HCT116 (cell line): ENCODE measurements at regions not wholly inside any gene's neighbourhood (a gene's known extent, or its start where the extent isn't known, plus 50 kb on each side); places are given as distances from the start of the nearest gene placed in this dataset.

Experiments used
- ATAC-seq: fragments of 200-7000 bp; cut with Tn5 transposase; 2 replicates; pipeline ENCODE4 v1.9.1; 2020; ENCODE audit warnings: mild to moderate bottlenecking, moderate library complexity
- BruUV-seq: library from RNA; stranded (reverse); fragments of 400-500 nt; replicated peaks from 2 replicates; lab custom pipeline; 2021; lab: Mats Ljungman, UMichigan
- CTCF ChIA-PET: fragments of 300-600 bp; sonication (Branson Sonifier 250); formaldehyde crosslinking; loops from one replicate; lab custom pipeline; 2021; ENCODE audit warnings: antibody characterized with exemption; lab: Charles Lee
- POLR2A ChIA-PET: fragments of 300-600, 350-600 bp; sonication (Branson Sonifier 250); formaldehyde crosslinking; loops from one replicate; lab custom pipeline; 2021; ENCODE audit warnings: antibody characterized with exemption; lab: Charles Lee
- RAD21 ChIA-PET, 2 experiments: fragments of 300-600 bp; sonication (Branson Sonifier 250); formaldehyde crosslinking; loops; one replicate each; lab custom pipeline; 2023; ENCODE audit warnings: low total read pairs in 2 of 2; ENCODE audit not compliant: uncharacterized antibody in 2 of 2, unreplicated experiment in 2 of 2, low non-redundant PET in 1 of 2; lab: Charles Lee
- DNase-seq: peaks from one replicate; pipeline ENCODE4 v3.0.0-alpha.2; 2010; ENCODE audit warnings: low read depth, low spot score
- H2AFZ ChIP-seq: fragments of 200-600 bp; shearing (Covaris generic), sonication (generic); 2 replicates; pipeline ENCODE4 v1.6.1; 2017; ENCODE audit warnings: low read depth, mixed run types, mixed read lengths, antibody characterized with exemption, low read length; ENCODE audit not compliant: poor library complexity, severe bottlenecking
- H3K27ac ChIP-seq: 2 replicates; pipeline ENCODE4 v1.5.1; 2012; ENCODE audit warnings: low read depth, low read length
- H3K27me3 ChIP-seq: fragments of 200-600 bp; sonication (generic); 2 replicates; pipeline ENCODE4 v1.6.1; 2016; ENCODE audit warnings: mixed run types, low read length, mixed read lengths; ENCODE audit not compliant: insufficient read depth
- H3K36me3 ChIP-seq, 2 experiments: fragments of 200-500 bp in 1 of 2; fragments of 200-600 bp in 1 of 2; sonication (Bioruptor generic) in 1 of 2; sonication (generic) in 1 of 2; 2 replicates each; pipeline versions ENCODE4 v1.5.1 to v1.6.1; 2014 to 2016; ENCODE audit warnings: low read length in 2 of 2, inconsistent platforms in 1 of 2, mixed read lengths in 1 of 2, mixed run types in 1 of 2; ENCODE audit not compliant: insufficient read depth in 2 of 2, control insufficient read depth in 1 of 2
- H3K4me1 ChIP-seq, 2 experiments: fragments of 200-600 bp in 1 of 2; sonication (generic) in 1 of 2; 2 replicates each; pipeline versions ENCODE4 v1.5.1 to v1.6.1; 2012 to 2017; ENCODE audit warnings: low read length in 2 of 2, inconsistent platforms in 1 of 2, mild to moderate bottlenecking in 1 of 2, mixed read lengths in 1 of 2, mixed run types in 1 of 2, moderate library complexity in 1 of 2; ENCODE audit not compliant: insufficient read depth in 2 of 2, control insufficient read depth in 1 of 2
- H3K4me2 ChIP-seq: fragments of 200-600 bp; sonication (generic); 2 replicates; pipeline ENCODE4 v1.6.1; 2017; ENCODE audit warnings: mixed run types, low read length, mixed read lengths
- H3K4me3 ChIP-seq, 2 experiments: fragments of 200-600 bp in 1 of 2; sonication (generic) in 1 of 2; replicated peaks in 1 of 2; 2 replicates each; pipeline ENCODE4 v1.5.1; 2011 to 2016; ENCODE audit warnings: low read length in 2 of 2, control low read depth in 1 of 2, low read depth in 1 of 2, mild to moderate bottlenecking in 1 of 2, mixed read lengths in 1 of 2, mixed run types in 1 of 2
- H3K79me2 ChIP-seq: fragments of 200-600 bp; sonication (generic); 2 replicates; pipeline ENCODE4 v1.6.1; 2017; ENCODE audit warnings: mild to moderate bottlenecking, mixed run types, low read length, moderate library complexity, mixed read lengths; ENCODE audit not compliant: insufficient read depth
- H3K9ac ChIP-seq: fragments of 200-600 bp; sonication (generic); 2 replicates; pipeline ENCODE4 v1.6.1; 2016; ENCODE audit warnings: low read length, mixed read lengths
- H3K9me2 ChIP-seq: fragments of 200-600 bp; sonication (generic), shearing (Covaris generic); 2 replicates; pipeline ENCODE4 v1.6.1; 2017; ENCODE audit warnings: mixed run types, mild to moderate bottlenecking, moderate library complexity; ENCODE audit not compliant: insufficient read depth
- H3K9me3 ChIP-seq, 2 experiments: fragments of 200-500 bp in 1 of 2; fragments of 200-600 bp in 1 of 2; sonication (Bioruptor generic) in 1 of 2; sonication (generic) in 1 of 2; 2 replicates each; pipeline ENCODE4 v1.6.1; 2014 to 2017; ENCODE audit warnings: low read length in 2 of 2, mixed read lengths in 2 of 2, inconsistent platforms in 1 of 2, low read depth in 1 of 2, mild to moderate bottlenecking in 1 of 2, mixed run types in 1 of 2, moderate library complexity in 1 of 2; ENCODE audit not compliant: control insufficient read depth in 1 of 2, insufficient read depth in 1 of 2
- H4K20me1 ChIP-seq: fragments of 200-600 bp; sonication (generic), shearing (Covaris generic); 2 replicates; pipeline ENCODE4 v1.6.1; 2017; ENCODE audit warnings: mixed run types, mild to moderate bottlenecking, moderate library complexity; ENCODE audit not compliant: insufficient read depth
- ATF3 ChIP-seq: IDR thresholded peaks from 2 replicates; pipeline ENCODE4 v1.6.1; 2012
- CBX3 ChIP-seq: IDR thresholded peaks from 2 replicates; pipeline ENCODE4 v1.6.1; 2012; ENCODE audit warnings: low read depth
- CEBPB ChIP-seq: IDR thresholded peaks from 2 replicates; pipeline ENCODE4 v1.6.1; 2012; ENCODE audit warnings: low read depth
- EGR1 ChIP-seq: IDR thresholded peaks from 2 replicates; pipeline ENCODE4 v1.6.1; 2012; ENCODE audit warnings: low read depth
- ELF1 ChIP-seq: IDR thresholded peaks from 2 replicates; pipeline ENCODE4 v1.6.1; 2012; ENCODE audit warnings: low read depth, borderline replicate concordance
- EZH2 ChIP-seq: fragments of 200-600 bp; sonication (generic); IDR thresholded peaks from 2 replicates; pipeline ENCODE4 v1.6.1; 2017; ENCODE audit warnings: antibody characterized with exemption, mixed run types
- EZH2phosphoT487 ChIP-seq: fragments of 200-600 bp; IDR thresholded peaks from 2 replicates; pipeline ENCODE4 v1.6.1; 2018; ENCODE audit warnings: antibody characterized with exemption, borderline replicate concordance
- FOSL1 ChIP-seq: IDR thresholded peaks from 2 replicates; pipeline ENCODE4 v1.6.1; 2012; ENCODE audit warnings: low read depth
- MAX ChIP-seq: IDR thresholded peaks from 2 replicates; pipeline ENCODE4 v1.6.1; 2012
- POLR2A ChIP-seq: IDR thresholded peaks from 2 replicates; pipeline ENCODE4 v1.7.0; 2011; ENCODE audit warnings: borderline replicate concordance; ENCODE audit not compliant: insufficient read depth, insufficient read length; ENCODE audit errors: extremely low read depth
- POLR2AphosphoS5 ChIP-seq: IDR thresholded peaks from 2 replicates; pipeline ENCODE4 v1.6.1; 2011; ENCODE audit warnings: mild to moderate bottlenecking, low read depth, low read length, moderate library complexity
- REST ChIP-seq: IDR thresholded peaks from 2 replicates; pipeline ENCODE4 v1.6.1; 2012; ENCODE audit warnings: low read depth
- SP1 ChIP-seq: IDR thresholded peaks from 2 replicates; pipeline ENCODE4 v1.6.1; 2012; ENCODE audit warnings: low read depth
- SRF ChIP-seq: IDR thresholded peaks from 2 replicates; pipeline ENCODE4 v1.6.1; 2012; ENCODE audit warnings: low read depth
- TCF7L2 ChIP-seq: IDR thresholded peaks from 2 replicates; pipeline ENCODE4 v1.7.0; 2011; ENCODE audit warnings: borderline replicate concordance, inconsistent platforms; ENCODE audit not compliant: insufficient read depth, insufficient read length; ENCODE audit errors: extremely low read depth
- YY1 ChIP-seq: IDR thresholded peaks from 2 replicates; pipeline ENCODE4 v1.6.1; 2011; ENCODE audit warnings: low read length, low read depth, moderate library complexity, mild to moderate bottlenecking; ENCODE audit not compliant: insufficient replicate concordance; ENCODE audit errors: extremely low read depth
- ZBTB33 ChIP-seq: IDR thresholded peaks from 2 replicates; pipeline ENCODE4 v1.6.1; 2011; ENCODE audit warnings: mild to moderate bottlenecking, low read length, moderate library complexity; ENCODE audit not compliant: insufficient replicate concordance; ENCODE audit errors: extremely low read depth
- ZFX ChIP-seq: fragments of 450-650 bp; IDR thresholded peaks from 2 replicates; pipeline ENCODE4 v1.6.1; 2017
- ZNF274 ChIP-seq: fragments of 200-500 bp; sonication (Bioruptor generic); IDR thresholded peaks from 2 replicates; pipeline ENCODE4 v1.6.1; 2014; ENCODE audit warnings: mild to moderate bottlenecking, low read depth, low read length, inconsistent platforms
- intact Hi-C: fragments of 100-400 bp; cut with micrococcal nuclease; formaldehyde crosslinking; loops from 2 replicates; pipeline ENCODE4 v1.10.0; 2022
- TF ChIP-seq, protein P1 (sequence below), 3 experiments: fragments of 200-600 bp in 1 of 3; sonication (generic) in 1 of 3; IDR thresholded peaks in 2 of 3; conservative IDR thresholded peaks in 1 of 3; 2 replicates each; pipeline ENCODE4 v1.5.1; 2012 to 2017; ENCODE audit warnings: low read depth in 2 of 3, low read length in 2 of 3, antibody characterized with exemption in 1 of 3, borderline replicate concordance in 1 of 3, control low read depth in 1 of 3, mild to moderate bottlenecking in 1 of 3, mixed read lengths in 1 of 3, mixed run types in 1 of 3, moderate library complexity in 1 of 3; ENCODE audit not compliant: insufficient read depth in 1 of 3

GRCh38 chr3:135758961-135759360 lies 206.6 kb upstream of the PPP2R3A start:
- CTCF ChIA-PET: no interaction called here

More at GRCh38 chr3:135758961-135759360, 206.6 kb upstream of the PPP2R3A start:
- no peak for ATAC-seq
- H3K79me2 ChIP-seq: no peaks in the 10 kb centered on the region
- H3K9me2 ChIP-seq: no peaks in the 10 kb centered on the region
- no peak for DNase-seq
- H3K4me1 ChIP-seq: no peaks in the 10 kb centered on the region
- no peak overlapping the region for H3K4me2 ChIP-seq
- intact Hi-C loops: no loop called here
- POLR2A ChIA-PET: no interaction called here
- H3K9ac ChIP-seq: no peak overlapping the region
- peaks cover 27% of the 10 kb centered on the region for H3K27me3 ChIP-seq
- no peaks in the 10 kb centered on the region for H3K36me3 ChIP-seq
- H4K20me1 ChIP-seq: no peaks in the 10 kb centered on the region
- BruUV-seq: no TSS peak
- H3K27ac ChIP-seq: no peak overlapping the region
- TF ChIP-seq TCF7L2: no peak
- TF ChIP-seq ATF3: no peak
- no peak for TF ChIP-seq CBX3
- no peak for TF ChIP-seq EZH2
- no peak for TF ChIP-seq ZFX
- no peak for TF ChIP-seq REST
- no peak for TF ChIP-seq EZH2phosphoT487
- no peak for TF ChIP-seq EGR1
- TF ChIP-seq SP1: no peak
- no peak for TF ChIP-seq POLR2A
- no peak for TF ChIP-seq ZBTB33
- no peak for TF ChIP-seq MAX
- TF ChIP-seq ZNF274: no peak
- TF ChIP-seq, protein P1, sequence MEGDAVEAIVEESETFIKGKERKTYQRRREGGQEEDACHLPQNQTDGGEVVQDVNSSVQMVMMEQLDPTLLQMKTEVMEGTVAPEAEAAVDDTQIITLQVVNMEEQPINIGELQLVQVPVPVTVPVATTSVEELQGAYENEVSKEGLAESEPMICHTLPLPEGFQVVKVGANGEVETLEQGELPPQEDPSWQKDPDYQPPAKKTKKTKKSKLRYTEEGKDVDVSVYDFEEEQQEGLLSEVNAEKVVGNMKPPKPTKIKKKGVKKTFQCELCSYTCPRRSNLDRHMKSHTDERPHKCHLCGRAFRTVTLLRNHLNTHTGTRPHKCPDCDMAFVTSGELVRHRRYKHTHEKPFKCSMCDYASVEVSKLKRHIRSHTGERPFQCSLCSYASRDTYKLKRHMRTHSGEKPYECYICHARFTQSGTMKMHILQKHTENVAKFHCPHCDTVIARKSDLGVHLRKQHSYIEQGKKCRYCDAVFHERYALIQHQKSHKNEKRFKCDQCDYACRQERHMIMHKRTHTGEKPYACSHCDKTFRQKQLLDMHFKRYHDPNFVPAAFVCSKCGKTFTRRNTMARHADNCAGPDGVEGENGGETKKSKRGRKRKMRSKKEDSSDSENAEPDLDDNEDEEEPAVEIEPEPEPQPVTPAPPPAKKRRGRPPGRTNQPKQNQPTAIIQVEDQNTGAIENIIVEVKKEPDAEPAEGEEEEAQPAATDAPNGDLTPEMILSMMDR (IDR thresholded peaks at IDR 0.05 in 2 of 3, conservative IDR thresholded peaks at IDR 0.05 in 1 of 3; ENCODE audit: borderline replicate concordance in 1 of 3, insufficient read depth in 1 of 3, low read depth in 2 of 3, low read length in 2 of 3): no peak
- TF ChIP-seq ELF1: no peak
- TF ChIP-seq SRF: no peak
- TF ChIP-seq CEBPB: no peak
- no peak for TF ChIP-seq YY1
- no peak for TF ChIP-seq POLR2AphosphoS5
- TF ChIP-seq FOSL1: no peak
- H2AFZ ChIP-seq: no peak overlapping the region
- H3K9me3 ChIP-seq: no peaks in the 10 kb centered on the region
- RAD21 ChIA-PET: no interaction called here
- no peak overlapping the region for H3K4me3 ChIP-seq
